Endodermal cell (in vitro differentiated cells): ENCODE measurements at regions not wholly inside any gene's neighbourhood (a gene's known extent, or its start where the extent isn't known, plus 50 kb on each side); places are given as distances from the start of the nearest gene placed in this dataset.

Experiments
- DNase-seq: peaks from one replicate; pipeline ENCODE4 v3.0.0-alpha.2; 2017
- H3K27ac ChIP-seq: 2 replicates; pipeline ENCODE4 v1.5.1; 2013; ENCODE audit warnings: mild to moderate bottlenecking, low read depth, low read length, moderate library complexity
- H3K27me3 ChIP-seq: 2 replicates; pipeline ENCODE4 v1.6.1; 2013; ENCODE audit warnings: mild to moderate bottlenecking, low read length, moderate library complexity; ENCODE audit not compliant: insufficient read depth, control insufficient read depth, poor library complexity, severe bottlenecking
- H3K36me3 ChIP-seq: 2 replicates; pipeline ENCODE4 v1.7.0; 2013; ENCODE audit warnings: mild to moderate bottlenecking, low read length, moderate library complexity; ENCODE audit not compliant: control insufficient read depth, insufficient read depth
- H3K4me1 ChIP-seq: one replicate; pipeline ENCODE4 v1.7.0; 2013; ENCODE audit warnings: low read length; ENCODE audit not compliant: control insufficient read depth, insufficient read depth
- H3K4me3 ChIP-seq: 2 replicates; pipeline ENCODE4 v1.5.1; 2013; ENCODE audit warnings: mild to moderate bottlenecking, low read length, moderate library complexity
- H3K9ac ChIP-seq: 2 replicates; pipeline ENCODE4 v1.6.1; 2013; ENCODE audit warnings: mild to moderate bottlenecking, low read length, moderate library complexity; ENCODE audit not compliant: poor library complexity, severe bottlenecking; ENCODE audit errors: extremely low read depth
- H3K9me3 ChIP-seq: 2 replicates; pipeline ENCODE4 v1.6.1; 2013; ENCODE audit warnings: mild to moderate bottlenecking, low read length, moderate library complexity; ENCODE audit not compliant: control insufficient read depth
- H3K27ac Mint-ChIP-seq: 2 replicates; pipeline ENCODE4 v1.8.0; 2020; ENCODE audit warnings: mixed read lengths
- H3K27me3 Mint-ChIP-seq: 2 replicates; pipeline ENCODE4 v1.8.0; 2021; ENCODE audit warnings: mild to moderate bottlenecking, mixed read lengths; ENCODE audit not compliant: insufficient read depth
- H3K36me3 Mint-ChIP-seq: 2 replicates; pipeline ENCODE4 v1.8.0; 2020; ENCODE audit warnings: low read depth, mixed read lengths
- H3K4me1 Mint-ChIP-seq: 2 replicates; pipeline ENCODE4 v1.8.0; 2020; ENCODE audit warnings: mixed read lengths
- H3K4me3 Mint-ChIP-seq: 2 replicates; pipeline ENCODE4 v1.8.0; 2020; ENCODE audit warnings: mild to moderate bottlenecking, moderate library complexity, mixed read lengths
- H3K9me3 Mint-ChIP-seq: 2 replicates; pipeline ENCODE4 v1.8.0; 2020; ENCODE audit warnings: mild to moderate bottlenecking, mixed read lengths
- CTCF ChIP-seq: fragments of 200-600 bp; sonication (generic); conservative IDR thresholded peaks from 2 replicates; pipeline ENCODE4 v1.5.0; 2021; ENCODE audit warnings: antibody characterized with exemption, mild to moderate bottlenecking
- WGBS, 2 experiments: methylation state at CpG; one replicate each; pipeline versions ENCODE4 v1.1.5 to v1.1.7; 2013; ENCODE audit warnings: missing lambda C conversion rate in 2 of 2, mixed read lengths in 1 of 2; ENCODE audit not compliant: insufficient coverage in 1 of 2, insufficient read length in 1 of 2; 5-methylcytosine and 5-hydroxymethylcytosine counted together

GRCh38 chr2:190791976-190792575 lies 88.5 kb upstream of the GLS start:
- H3K9ac ChIP-seq: no peak overlapping the region
- H3K4me3 ChIP-seq: no peak overlapping the region
- DNase-seq: no peak
- Mint-ChIP-seq H3K27me3 (no peaks in the 10 kb centered on the region), H3K4me3 (no peak overlapping the region), H3K27ac (no peak overlapping the region), H3K9me3 (no peaks in the 10 kb centered on the region), H3K36me3 (no peaks in the 10 kb centered on the region), H3K4me1 (peaks cover 39% of the 10 kb centered on the region)
- 0% methylated on average over 1 of the region's 1 CpG for WGBS, 2 experiments
- H3K9me3 ChIP-seq: no peaks in the 10 kb centered on the region
- peaks cover 4% of the 10 kb centered on the region for H3K4me1 ChIP-seq
- H3K36me3 ChIP-seq: no peaks in the 10 kb centered on the region
- no peak for TF ChIP-seq CTCF
- no peak overlapping the region for H3K27ac ChIP-seq
- H3K27me3 ChIP-seq: no peaks in the 10 kb centered on the region

- DNase-seq: no peak
- H3K9ac ChIP-seq: no peak overlapping the region
- H3K27me3 ChIP-seq: no peaks in the 10 kb centered on the region
- Mint-ChIP-seq H3K9me3 (no peaks in the 10 kb centered on the region), H3K27me3 (no peaks in the 10 kb centered on the region), H3K27ac (no peak overlapping the region), H3K4me1 (peaks cover 38% of the 10 kb centered on the region), H3K4me3 (no peak overlapping the region), H3K36me3 (no peaks in the 10 kb centered on the region)
- no peaks in the 10 kb centered on the region for H3K9me3 ChIP-seq
- H3K4me1 ChIP-seq: peaks cover 4% of the 10 kb centered on the region
- 92 to 96% methylated on average over 6 to 9 of the region's 9 CpGs for WGBS, 2 experiments
- H3K4me3 ChIP-seq: no peak overlapping the region
- H3K36me3 ChIP-seq: no peaks in the 10 kb centered on the region
- no peak overlapping the region for H3K27ac ChIP-seq
- TF ChIP-seq CTCF: no peak
Measured at GRCh38 chr2:190792956-190793888, 87.4 kb upstream of the GLS start.

GRCh38 chr2:190794377-190794776 lies 86.2 kb upstream of the GLS start:
- H3K36me3 Mint-ChIP-seq: no peaks in the 10 kb centered on the region
- no peak overlapping the region for H3K9ac ChIP-seq
- no peak for DNase-seq
- no peak overlapping the region for H3K4me3 Mint-ChIP-seq
- 94 to 98% methylated on average over 6 of the region's 6 CpGs for WGBS, 2 experiments
- no peaks in the 10 kb centered on the region for H3K9me3 ChIP-seq
- H3K27me3 ChIP-seq: no peaks in the 10 kb centered on the region
- peaks cover 4% of the 10 kb centered on the region for H3K4me1 ChIP-seq
- H3K4me3 ChIP-seq: no peak overlapping the region
- H3K27me3 Mint-ChIP-seq: no peaks in the 10 kb centered on the region
- H3K36me3 ChIP-seq: no peaks in the 10 kb centered on the region
- no peak for TF ChIP-seq CTCF
- H3K27ac ChIP-seq: no peak overlapping the region
- no peak overlapping the region for H3K27ac Mint-ChIP-seq
- H3K4me1 Mint-ChIP-seq: peaks cover 27% of the 10 kb centered on the region
- no peaks in the 10 kb centered on the region for H3K9me3 Mint-ChIP-seq
